Astrocyte of the cerebellum (primary cell): ENCODE measurements at regions not wholly inside any gene's neighbourhood (a gene's known extent, or its start where the extent isn't known, plus 50 kb on each side); places are given as distances from the start of the nearest gene placed in this dataset.

Experiments
- DNase-seq: peaks from one replicate; pipeline ENCODE4 v3.0.0-alpha.2; 2011; ENCODE audit warnings: low read depth
- H3K4me3 ChIP-seq: 2 replicates; pipeline ENCODE4 v1.5.1; 2011; ENCODE audit warnings: mild to moderate bottlenecking, low read depth, low read length, moderate library complexity
- CTCF ChIP-seq: IDR thresholded peaks from 2 replicates; pipeline ENCODE4 v1.5.1; 2012; ENCODE audit warnings: low read length, low read depth, moderate library complexity, mild to moderate bottlenecking; ENCODE audit errors: missing control alignments
- in situ Hi-C: cut with HindIII; loops from 2 replicates; pipeline ENCODE4 v1.10.0; 2017; ENCODE audit warnings: low sequenced_read_pairs

DNA sequence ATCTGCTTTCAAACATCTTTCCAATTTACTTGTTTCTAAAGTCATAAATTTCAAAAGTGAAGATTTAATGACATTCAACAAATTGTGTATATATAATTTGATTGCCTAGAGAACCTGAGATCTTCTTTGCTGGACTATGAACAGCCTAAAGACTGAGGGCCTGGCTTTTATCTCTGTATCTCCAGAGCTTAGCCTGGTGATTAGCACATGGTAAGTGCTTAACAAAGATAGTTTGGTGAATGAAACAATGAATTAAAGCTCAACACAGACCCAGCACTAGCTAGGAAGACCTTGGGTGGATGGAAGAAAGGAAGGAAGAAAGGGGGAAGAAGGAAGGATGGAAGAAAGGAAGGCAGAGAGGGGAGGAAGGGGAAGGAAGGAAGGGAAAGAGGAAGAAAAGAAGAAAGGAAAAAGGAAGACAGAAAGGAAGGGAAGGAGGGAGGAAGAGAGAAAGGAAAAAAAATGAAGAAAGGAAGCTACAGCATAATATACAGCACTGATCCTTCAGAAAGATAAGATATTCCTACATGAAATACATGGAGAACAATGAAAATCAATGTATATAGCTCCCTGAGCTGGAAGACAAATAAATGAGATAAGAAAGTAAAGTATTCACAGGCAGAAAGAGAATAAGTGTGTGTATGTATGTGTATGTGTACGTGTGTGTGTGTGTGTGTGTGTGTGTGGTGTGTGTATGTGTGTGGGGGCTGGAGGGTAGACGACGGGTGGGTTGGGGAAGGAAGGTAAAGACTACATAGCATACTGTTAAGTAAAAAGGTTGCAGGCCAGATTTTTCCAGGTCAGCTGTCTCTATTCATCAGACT is 318.2 kb downstream of the TNS1 start:
- in situ Hi-C loops, result loop anchor here (5.0 kb wide), 1 partner anchor 67 kb away; no protein-coding TSS in a partner anchor
- H3K4me3 ChIP-seq, result no peak overlapping the region

GRCh38 chr2:217683106-217683870 is 319.5 kb downstream of the TNS1 start:
- no peak for DNase-seq
- in situ Hi-C loops, result loop anchor here (5.0 kb wide), 1 partner anchor 66 kb away; no protein-coding TSS in a partner anchor
- TF ChIP-seq CTCF, result no peak

More for the DNA sequence above, 318.2 kb downstream of the TNS1 start:
- DNase-seq, result no peak
- TF ChIP-seq CTCF, result no peak

DNA sequence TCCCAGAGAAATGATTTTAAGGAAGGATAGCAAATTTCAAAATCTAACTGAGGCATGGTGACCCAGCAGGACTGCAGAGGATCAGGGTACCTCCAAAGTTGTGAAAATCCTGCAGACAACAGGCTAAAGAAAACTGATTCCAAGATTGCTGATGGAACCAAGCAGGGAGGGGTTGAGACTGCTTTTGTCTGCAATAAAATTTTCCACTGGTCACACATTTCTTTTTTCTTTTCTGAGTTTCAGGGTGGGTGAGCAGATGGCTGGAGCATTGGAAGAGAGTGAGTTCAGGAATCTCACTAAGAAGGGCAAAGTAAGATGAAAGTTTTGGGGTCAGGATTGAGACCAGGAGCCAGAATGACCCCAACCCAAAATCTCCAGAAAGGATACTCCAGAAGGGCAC is 321.0 kb downstream of the TNS1 start:
- DNase-seq, result no peak
- no peak overlapping the region for H3K4me3 ChIP-seq
- no peak for TF ChIP-seq CTCF
- in situ Hi-C loops, result loop anchor here (5.0 kb wide), 1 partner anchor 64 kb away; no protein-coding TSS in a partner anchor

More at GRCh38 chr2:217683106-217683870, 319.5 kb downstream of the TNS1 start:
- H3K4me3 ChIP-seq, result no peak overlapping the region

DNA sequence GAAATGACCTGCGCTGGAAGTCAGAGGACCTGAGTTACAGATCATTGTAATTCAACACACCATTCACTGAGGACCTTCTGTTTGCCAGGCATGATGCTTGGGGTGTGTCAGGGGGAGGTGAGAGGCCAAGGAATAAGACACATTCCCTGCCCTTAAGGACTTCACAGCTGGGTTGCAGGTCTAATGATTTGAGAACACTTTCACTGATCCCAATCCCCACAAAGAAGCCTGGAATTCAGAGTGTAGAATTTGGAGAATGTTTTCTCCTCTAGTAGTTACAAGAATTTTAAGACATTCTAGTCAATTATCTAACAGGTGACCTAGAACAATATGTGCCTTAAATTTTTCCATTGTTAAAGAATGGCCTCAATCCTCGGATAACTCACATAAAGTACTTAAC is 322.4 kb downstream of the TNS1 start:
- no peak for TF ChIP-seq CTCF
- no peak for DNase-seq
- in situ Hi-C loops, result loop anchor here (5.0 kb wide), 1 partner anchor 63 kb away; no protein-coding TSS in a partner anchor
- H3K4me3 ChIP-seq, result no peak overlapping the region

DNA sequence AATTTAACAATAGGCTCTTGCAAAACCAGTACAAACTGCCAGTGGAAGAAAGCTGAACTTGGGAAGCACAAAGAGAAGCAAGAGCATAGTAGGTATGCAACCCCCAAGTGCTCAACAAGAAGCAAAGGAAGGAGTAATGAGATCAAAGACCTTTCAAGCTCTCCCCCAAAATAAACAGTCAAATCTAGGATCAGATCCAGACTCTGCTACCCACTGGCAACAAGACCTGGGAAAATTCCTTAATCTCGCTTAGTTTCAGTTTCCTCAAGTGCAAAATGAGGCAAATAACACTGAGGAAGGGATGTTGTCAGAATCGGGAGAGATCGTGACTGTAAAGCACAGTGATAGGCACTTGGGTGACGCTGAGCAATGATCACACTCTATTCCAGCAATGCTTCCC is 329.2 kb downstream of the TNS1 start:
- no peak for DNase-seq
- in situ Hi-C loops, result no loop called here
- TF ChIP-seq CTCF, result no peak
- H3K4me3 ChIP-seq, result no peak overlapping the region

DNA sequence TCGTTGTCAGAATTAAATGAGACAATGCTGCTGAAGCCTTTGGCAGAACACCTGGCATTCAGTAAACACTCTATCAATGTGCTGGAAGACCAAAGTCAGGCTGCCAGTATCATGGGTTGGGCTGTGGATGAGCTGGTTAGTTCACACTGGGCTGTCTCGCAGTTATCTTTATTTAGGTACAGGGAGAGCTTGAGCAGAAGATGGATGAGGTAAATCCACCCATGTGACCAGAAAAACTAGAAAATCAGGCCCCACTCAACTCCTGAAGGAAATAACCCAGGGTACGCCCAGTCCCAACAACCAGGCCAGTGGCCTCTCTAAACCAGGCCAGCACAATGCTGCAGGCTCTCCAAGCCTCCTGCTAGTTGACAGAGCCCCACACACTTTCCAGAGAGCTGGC is 330.3 kb downstream of the TNS1 start:
- TF ChIP-seq CTCF, result no peak
- in situ Hi-C loops, result no loop called here
- H3K4me3 ChIP-seq, result no peak overlapping the region
- DNase-seq, result no peak
